ENCODE measurements at regions not wholly inside any gene's neighbourhood (a gene's known extent, or its start where the extent isn't known, plus 50 kb on each side); places are given as distances from the start of the nearest gene placed in this dataset.

GRCh38 chr11:127385071-127385470, 384.5 kb upstream of the KIRREL3 start:
- H3K4me1 Mint-ChIP-seq: no peaks in the 10 kb centered on the region
- H3K9me3 Mint-ChIP-seq: no peaks in the 10 kb centered on the region
- ChIA-PET POLR2A (no interaction called here), CTCF (no interaction called here)
- H3K27me3 Mint-ChIP-seq (ENCODE audit: low read depth): no peaks in the 10 kb centered on the region
- no peak for DNase-seq (ENCODE audit: low spot score)
- H3K27ac Mint-ChIP-seq: no peak overlapping the region
- no peak for ATAC-seq
- no peaks in the 10 kb centered on the region for H3K36me3 Mint-ChIP-seq
- no peak overlapping the region for H3K4me3 Mint-ChIP-seq
- TF ChIP-seq TEAD4 (CRISPR knock-in tag; IDR thresholded peaks at IDR 0.05) (no peak), MXD4 (CRISPR knock-in tag; IDR thresholded peaks at IDR 0.05; ENCODE audit: borderline replicate concordance) (no peak), MYBL2 (CRISPR knock-in tag; IDR thresholded peaks at IDR 0.05) (no peak), ERG (CRISPR knock-in tag; IDR thresholded peaks at IDR 0.05) (no peak)
- TF ChIP-seq, protein P1, sequence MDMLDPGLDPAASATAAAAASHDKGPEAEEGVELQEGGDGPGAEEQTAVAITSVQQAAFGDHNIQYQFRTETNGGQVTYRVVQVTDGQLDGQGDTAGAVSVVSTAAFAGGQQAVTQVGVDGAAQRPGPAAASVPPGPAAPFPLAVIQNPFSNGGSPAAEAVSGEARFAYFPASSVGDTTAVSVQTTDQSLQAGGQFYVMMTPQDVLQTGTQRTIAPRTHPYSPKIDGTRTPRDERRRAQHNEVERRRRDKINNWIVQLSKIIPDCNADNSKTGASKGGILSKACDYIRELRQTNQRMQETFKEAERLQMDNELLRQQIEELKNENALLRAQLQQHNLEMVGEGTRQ (CRISPR knock-in tag; IDR thresholded peaks at IDR 0.05): no peak

GRCh38 chr11:127383026-127383425, 382.5 kb upstream of the KIRREL3 start:
- Mint-ChIP-seq H3K4me3 (no peak overlapping the region), H3K27me3 (ENCODE audit: low read depth) (no peaks in the 10 kb centered on the region), H3K4me1 (no peaks in the 10 kb centered on the region), H3K9me3 (no peaks in the 10 kb centered on the region), H3K27ac (no peak overlapping the region), H3K36me3 (no peaks in the 10 kb centered on the region)
- no peak for ATAC-seq
- ChIA-PET POLR2A (no interaction called here), CTCF (no interaction called here)
- no peak for DNase-seq (ENCODE audit: low spot score)
- TF ChIP-seq SOX15 (CRISPR knock-in tag; IDR thresholded peaks at IDR 0.05) (no peak), ZNF532 (CRISPR knock-in tag; IDR thresholded peaks at IDR 0.05; ENCODE audit: borderline replicate concordance) (no peak), CDX4 (CRISPR knock-in tag; IDR thresholded peaks at IDR 0.05; ENCODE audit: borderline replicate concordance) (no peak), NFATC4 (CRISPR knock-in tag; IDR thresholded peaks at IDR 0.05) (no peak), NR2C2 (CRISPR knock-in tag; IDR thresholded peaks at IDR 0.05) (no peak), USF1 (CRISPR knock-in tag; IDR thresholded peaks at IDR 0.05) (no peak), E2F1 (CRISPR knock-in tag; IDR thresholded peaks at IDR 0.05) (no peak), E2F4 (CRISPR knock-in tag; IDR thresholded peaks at IDR 0.05; ENCODE audit: borderline replicate concordance, low read depth) (no peak), FOXJ3 (CRISPR knock-in tag; IDR thresholded peaks at IDR 0.05; ENCODE audit: borderline replicate concordance) (no peak), NR3C1 (CRISPR knock-in tag; conservative IDR thresholded peaks at IDR 0.05; ENCODE audit: low read depth) (no peak), NR1H2 (CRISPR knock-in tag; IDR thresholded peaks at IDR 0.05) (no peak), ELF4 (CRISPR knock-in tag; IDR thresholded peaks at IDR 0.05; ENCODE audit: low read depth) (no peak), CBFB (CRISPR knock-in tag; IDR thresholded peaks at IDR 0.05; ENCODE audit: low read depth) (no peak)
- TF ChIP-seq, protein P2, sequence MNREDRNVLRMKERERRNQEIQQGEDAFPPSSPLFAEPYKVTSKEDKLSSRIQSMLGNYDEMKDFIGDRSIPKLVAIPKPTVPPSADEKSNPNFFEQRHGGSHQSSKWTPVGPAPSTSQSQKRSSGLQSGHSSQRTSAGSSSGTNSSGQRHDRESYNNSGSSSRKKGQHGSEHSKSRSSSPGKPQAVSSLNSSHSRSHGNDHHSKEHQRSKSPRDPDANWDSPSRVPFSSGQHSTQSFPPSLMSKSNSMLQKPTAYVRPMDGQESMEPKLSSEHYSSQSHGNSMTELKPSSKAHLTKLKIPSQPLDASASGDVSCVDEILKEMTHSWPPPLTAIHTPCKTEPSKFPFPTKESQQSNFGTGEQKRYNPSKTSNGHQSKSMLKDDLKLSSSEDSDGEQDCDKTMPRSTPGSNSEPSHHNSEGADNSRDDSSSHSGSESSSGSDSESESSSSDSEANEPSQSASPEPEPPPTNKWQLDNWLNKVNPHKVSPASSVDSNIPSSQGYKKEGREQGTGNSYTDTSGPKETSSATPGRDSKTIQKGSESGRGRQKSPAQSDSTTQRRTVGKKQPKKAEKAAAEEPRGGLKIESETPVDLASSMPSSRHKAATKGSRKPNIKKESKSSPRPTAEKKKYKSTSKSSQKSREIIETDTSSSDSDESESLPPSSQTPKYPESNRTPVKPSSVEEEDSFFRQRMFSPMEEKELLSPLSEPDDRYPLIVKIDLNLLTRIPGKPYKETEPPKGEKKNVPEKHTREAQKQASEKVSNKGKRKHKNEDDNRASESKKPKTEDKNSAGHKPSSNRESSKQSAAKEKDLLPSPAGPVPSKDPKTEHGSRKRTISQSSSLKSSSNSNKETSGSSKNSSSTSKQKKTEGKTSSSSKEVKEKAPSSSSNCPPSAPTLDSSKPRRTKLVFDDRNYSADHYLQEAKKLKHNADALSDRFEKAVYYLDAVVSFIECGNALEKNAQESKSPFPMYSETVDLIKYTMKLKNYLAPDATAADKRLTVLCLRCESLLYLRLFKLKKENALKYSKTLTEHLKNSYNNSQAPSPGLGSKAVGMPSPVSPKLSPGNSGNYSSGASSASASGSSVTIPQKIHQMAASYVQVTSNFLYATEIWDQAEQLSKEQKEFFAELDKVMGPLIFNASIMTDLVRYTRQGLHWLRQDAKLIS (CRISPR knock-in tag; IDR thresholded peaks at IDR 0.05; ENCODE audit: borderline replicate concordance): no peak
- TF ChIP-seq, protein P3, sequence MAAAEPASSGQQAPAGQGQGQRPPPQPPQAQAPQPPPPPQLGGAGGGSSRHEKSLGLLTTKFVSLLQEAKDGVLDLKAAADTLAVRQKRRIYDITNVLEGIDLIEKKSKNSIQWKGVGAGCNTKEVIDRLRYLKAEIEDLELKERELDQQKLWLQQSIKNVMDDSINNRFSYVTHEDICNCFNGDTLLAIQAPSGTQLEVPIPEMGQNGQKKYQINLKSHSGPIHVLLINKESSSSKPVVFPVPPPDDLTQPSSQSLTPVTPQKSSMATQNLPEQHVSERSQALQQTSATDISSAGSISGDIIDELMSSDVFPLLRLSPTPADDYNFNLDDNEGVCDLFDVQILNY (CRISPR knock-in tag; IDR thresholded peaks at IDR 0.05): no peak

Measured in WTC11 (cell line).